Peyer's patch (tissue), 4 donors: ENCODE measurements at regions not wholly inside any gene's neighbourhood (a gene's known extent, or its start where the extent isn't known, plus 50 kb on each side); places are given as distances from the start of the nearest gene placed in this dataset.

Experiments used
- CTCF ChIP-seq, 6 experiments: fragments of 450-650 bp in 4 of 6; fragments of 200-600 bp in 2 of 6; sonication (generic) in 1 of 6; IDR thresholded peaks; one replicate each; pipeline ENCODE4 v1.5.1; 2017 to 2019; ENCODE audit warnings: antibody characterized with exemption in 6 of 6, mild to moderate bottlenecking in 3 of 6, moderate library complexity in 1 of 6
- POLR2A ChIP-seq, 2 donors: fragments of 450-650 bp; IDR thresholded peaks; one replicate each; pipeline ENCODE4 v1.5.1; 2017; ENCODE audit warnings: antibody characterized with exemption in 2 of 2, mild to moderate bottlenecking in 2 of 2, moderate library complexity in 2 of 2

- no peak for TF ChIP-seq CTCF (IDR thresholded peaks at IDR 0.05)
- no peak for TF ChIP-seq POLR2A (IDR thresholded peaks at IDR 0.05)
Measured at GRCh38 chr5:113935453-113935852, 422.0 kb downstream of the YTHDC2 start.
